Esophagus (tissue), 2 donors: ENCODE measurements at regions not wholly inside any gene's neighbourhood (a gene's known extent, or its start where the extent isn't known, plus 50 kb on each side); places are given as distances from the start of the nearest gene placed in this dataset.
A peak's percentile ranks its signal among the peaks of the same experiment; 100 is the strongest.

Experiments
- H3K27ac ChIP-seq, 2 donors: one replicate each; pipeline ENCODE4 v1.5.1; 2013; ENCODE audit warnings: low read depth in 2 of 2, mild to moderate bottlenecking in 2 of 2, inconsistent platforms in 1 of 2, low read length in 1 of 2, moderate library complexity in 1 of 2
- H3K27me3 ChIP-seq, 2 donors: one replicate each; pipeline ENCODE4 v1.6.1; 2013; ENCODE audit warnings: low read length in 2 of 2, control low read depth in 1 of 2, mild to moderate bottlenecking in 1 of 2; ENCODE audit not compliant: insufficient read depth in 2 of 2, control insufficient read depth in 1 of 2
- H3K36me3 ChIP-seq, 2 donors: one replicate each; pipeline ENCODE4 v1.6.1; 2013; ENCODE audit warnings: low read length in 1 of 2; ENCODE audit not compliant: control insufficient read depth in 2 of 2, insufficient read depth in 2 of 2
- H3K4me1 ChIP-seq, 2 donors: one replicate each; pipeline ENCODE4 v1.6.1; 2013; ENCODE audit warnings: low read length in 1 of 2; ENCODE audit not compliant: control insufficient read depth in 2 of 2, insufficient read depth in 2 of 2
- H3K4me3 ChIP-seq, 2 donors: one replicate each; pipeline ENCODE4 v1.5.1; 2013; ENCODE audit warnings: low read length in 2 of 2, mild to moderate bottlenecking in 2 of 2, low read depth in 1 of 2, moderate library complexity in 1 of 2
- H3K9me3 ChIP-seq, 2 donors: one replicate each; pipeline ENCODE4 v1.6.1; 2013; ENCODE audit warnings: mild to moderate bottlenecking in 2 of 2, low read depth in 1 of 2, low read length in 1 of 2, moderate library complexity in 1 of 2; ENCODE audit not compliant: control insufficient read depth in 2 of 2, insufficient read depth in 1 of 2
- WGBS, 2 donors: extraction: QIAGEN DNeasy Blood & Tissue Kit; methylation state at CpG; one replicate each; pipeline ENCODE4 v1.1.7; 2013; 5-methylcytosine and 5-hydroxymethylcytosine counted together
- donor health status: healthy with polysubstance abuse.
- donor health status: Bipolar disorder and iron deficiency.

DNA sequence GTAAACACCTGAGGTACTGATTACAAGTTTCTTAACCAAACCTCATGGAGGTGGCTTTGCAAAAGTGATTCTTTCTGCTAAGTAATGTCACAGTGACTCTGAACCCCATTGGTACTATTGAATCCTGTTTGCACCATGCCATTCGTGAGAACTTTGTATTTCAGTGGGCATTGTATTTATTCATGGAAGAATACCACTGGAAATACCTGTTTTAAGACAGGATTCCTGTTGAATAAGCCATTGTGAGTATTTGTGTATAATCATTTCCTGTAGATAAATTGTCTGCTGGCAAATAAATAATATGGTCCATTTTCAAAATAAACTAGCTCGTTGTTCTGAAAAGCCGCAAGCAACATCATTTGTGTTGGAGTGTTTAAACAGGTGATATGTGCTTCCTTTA, 136.4 kb upstream of the GUCY1A1 start:
- no peaks in the 10 kb centered on the region for H3K36me3 ChIP-seq
- H3K27ac ChIP-seq = no peak overlapping the region
- no peaks in the 10 kb centered on the region for H3K4me1 ChIP-seq
- no peaks in the 10 kb centered on the region for H3K9me3 ChIP-seq
- no peaks in the 10 kb centered on the region for H3K27me3 ChIP-seq
- no peak overlapping the region for H3K4me3 ChIP-seq
- 46 to 49% methylated on average over 3 of the region's 3 CpGs for WGBS, 2 donors

GRCh38 chr4:155529716-155530115, 136.9 kb upstream of the GUCY1A1 start:
- WGBS, 2 donors = 81 to 82% methylated on average over 3 of the region's 3 CpGs
- no peaks in the 10 kb centered on the region for H3K27me3 ChIP-seq
- no peaks in the 10 kb centered on the region for H3K9me3 ChIP-seq
- H3K4me1 ChIP-seq = no peaks in the 10 kb centered on the region
- H3K27ac ChIP-seq = no peak overlapping the region
- no peak overlapping the region for H3K4me3 ChIP-seq
- H3K36me3 ChIP-seq = no peaks in the 10 kb centered on the region

GRCh38 chr4:155529272-155529671, 137.4 kb upstream of the GUCY1A1 start:
- H3K9me3 ChIP-seq = no peaks in the 10 kb centered on the region
- no peaks in the 10 kb centered on the region for H3K4me1 ChIP-seq
- 70 to 71% methylated on average over 3 of the region's 3 CpGs for WGBS, 2 donors
- no peak overlapping the region for H3K4me3 ChIP-seq
- no peaks in the 10 kb centered on the region for H3K27me3 ChIP-seq
- no peak overlapping the region for H3K27ac ChIP-seq
- H3K36me3 ChIP-seq = no peaks in the 10 kb centered on the region

DNA sequence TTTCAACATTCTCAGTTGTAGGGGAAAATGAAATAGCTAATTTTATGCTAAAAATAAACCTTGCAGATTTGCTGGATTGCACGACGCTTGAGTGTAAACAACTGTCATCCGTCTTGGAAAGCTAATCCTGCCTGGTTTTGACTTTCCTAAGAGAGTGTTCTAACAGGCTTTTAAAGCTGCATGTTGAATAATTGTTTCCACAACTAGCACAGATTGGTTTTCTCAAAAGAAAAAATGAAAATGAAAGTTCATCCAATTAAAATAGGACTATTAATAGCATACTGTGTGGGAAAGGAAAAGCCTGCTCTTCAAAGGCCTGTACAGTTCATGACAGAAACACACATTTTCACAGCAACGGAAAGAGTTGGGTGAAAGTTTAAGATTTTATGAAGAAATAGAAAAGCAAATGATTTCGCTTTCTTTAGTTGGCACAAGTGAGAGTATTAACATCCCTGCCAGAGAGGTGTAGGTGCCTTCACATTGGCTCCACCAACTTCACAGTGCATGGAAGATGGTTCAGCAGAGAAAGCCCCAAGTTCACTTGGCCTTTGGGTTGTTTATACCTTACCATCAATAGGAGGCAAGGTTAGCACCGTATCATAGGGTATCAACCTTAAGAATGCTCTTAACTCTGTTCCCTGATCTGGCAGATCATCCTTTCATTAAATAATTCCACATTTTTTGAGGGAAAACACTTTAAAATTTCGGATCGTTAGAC, 140.0 kb upstream of the GUCY1A1 start:
- Histone ChIP-seq H3K4me1 (no peaks in the 10 kb centered on the region), H3K9me3 (no peaks in the 10 kb centered on the region), H3K36me3 (no peaks in the 10 kb centered on the region), H3K27me3 (no peaks in the 10 kb centered on the region), H3K4me3 (no peak overlapping the region), H3K27ac (peak overlapping the region in 1 of 2 donors; percentile 65)
- WGBS, 2 donors = 34 to 44% methylated on average over 8 of the region's 8 CpGs

GRCh38 chr4:155524926-155525455, 141.7 kb upstream of the GUCY1A1 start:
- Histone ChIP-seq H3K9me3 (peaks cover 2 to 3% of the 10 kb centered on the region in 2 donors), H3K27me3 (no peaks in the 10 kb centered on the region), H3K4me1 (no peaks in the 10 kb centered on the region), H3K4me3 (no peak overlapping the region), H3K36me3 (no peaks in the 10 kb centered on the region), H3K27ac (no peak overlapping the region)
- WGBS, 2 donors = 75 to 77% methylated on average over 3 of the region's 3 CpGs

- Histone ChIP-seq H3K9me3 (peaks cover 2 to 3% of the 10 kb centered on the region in 2 donors), H3K4me1 (no peaks in the 10 kb centered on the region), H3K27ac (no peak overlapping the region), H3K36me3 (no peaks in the 10 kb centered on the region), H3K4me3 (no peak overlapping the region), H3K27me3 (no peaks in the 10 kb centered on the region)
- WGBS, 2 donors = 65 to 71% methylated on average over 2 of the region's 2 CpGs
These were observed 143.3 kb upstream of the GUCY1A1 start for GRCh38 chr4:155523358-155523757.

DNA sequence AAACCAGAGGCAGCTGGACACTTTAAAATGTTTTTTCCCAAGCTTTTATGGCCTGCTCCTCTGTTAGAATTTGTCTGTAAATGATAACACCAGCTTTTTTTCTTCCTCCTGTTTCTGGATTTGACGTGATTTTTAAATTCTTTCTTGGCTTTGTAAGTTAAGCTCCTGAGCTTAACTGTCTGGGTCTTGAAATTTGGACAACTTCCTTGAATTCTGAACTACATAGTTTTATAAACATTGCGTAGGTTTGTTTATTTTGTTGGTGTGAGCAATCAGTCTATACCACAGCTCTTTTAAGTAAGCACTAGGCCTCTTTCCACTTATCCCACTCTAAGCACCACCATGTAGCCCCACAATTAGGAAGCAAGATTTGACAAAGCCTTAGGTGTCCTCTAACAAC, 144.4 kb upstream of the GUCY1A1 start:
- Histone ChIP-seq H3K4me3 (no peak overlapping the region), H3K9me3 (peaks cover 2 to 3% of the 10 kb centered on the region in 2 donors), H3K27me3 (no peaks in the 10 kb centered on the region), H3K27ac (no peak overlapping the region), H3K4me1 (no peaks in the 10 kb centered on the region), H3K36me3 (no peaks in the 10 kb centered on the region)
- WGBS, 2 donors = 49 to 60% methylated on average over 2 of the region's 2 CpGs

GRCh38 chr4:155521382-155521781, 144.6 kb upstream of the MAP9 start:
- no peak overlapping the region for H3K27ac ChIP-seq
- peaks cover 2 to 3% of the 10 kb centered on the region in 2 donors for H3K9me3 ChIP-seq
- H3K27me3 ChIP-seq = no peaks in the 10 kb centered on the region
- H3K36me3 ChIP-seq = no peaks in the 10 kb centered on the region
- no peak overlapping the region for H3K4me3 ChIP-seq
- WGBS, 2 donors = 68 to 75% methylated on average over 7 of the region's 7 CpGs
- no peaks in the 10 kb centered on the region for H3K4me1 ChIP-seq

GRCh38 chr4:155515444-155516075, 138.8 kb upstream of the MAP9 start:
- Histone ChIP-seq H3K4me3 (no peak overlapping the region), H3K27me3 (no peaks in the 10 kb centered on the region), H3K4me1 (no peaks in the 10 kb centered on the region), H3K36me3 (no peaks in the 10 kb centered on the region), H3K27ac (no peak overlapping the region), H3K9me3 (no peaks in the 10 kb centered on the region)
- 80 to 81% methylated on average over 3 of the region's 3 CpGs for WGBS, 2 donors

DNA sequence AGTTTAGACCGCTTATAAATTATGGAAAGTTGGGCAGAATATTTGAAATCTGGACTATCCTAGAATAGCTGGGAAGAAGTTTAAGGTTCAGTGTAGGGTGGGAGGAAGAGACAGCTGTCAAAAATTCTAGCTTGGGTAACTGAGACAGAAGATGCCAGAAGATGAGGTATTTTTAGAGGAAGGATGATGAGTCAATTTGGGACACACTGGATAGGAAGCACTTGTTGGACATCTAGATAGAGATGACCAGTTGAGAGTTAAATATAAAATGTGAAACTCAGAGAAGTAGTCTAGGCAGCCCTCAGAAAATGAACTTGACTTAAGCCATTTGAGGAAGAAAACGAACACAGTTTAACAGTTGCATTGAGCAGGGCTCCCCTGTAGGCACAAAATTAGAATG, 137.9 kb upstream of the MAP9 start:
- H3K27ac ChIP-seq = no peak overlapping the region
- no peaks in the 10 kb centered on the region for H3K4me1 ChIP-seq
- no peaks in the 10 kb centered on the region for H3K36me3 ChIP-seq
- H3K4me3 ChIP-seq = no peak overlapping the region
- no peaks in the 10 kb centered on the region for H3K27me3 ChIP-seq
- WGBS, 2 donors = 83 to 89% methylated on average over 2 of the region's 2 CpGs
- H3K9me3 ChIP-seq = no peaks in the 10 kb centered on the region
